ENCODE measurements at regions not wholly inside any gene's neighbourhood (a gene's known extent, or its start where the extent isn't known, plus 50 kb on each side); places are given as distances from the start of the nearest gene placed in this dataset.
A peak's percentile ranks its signal among the peaks of the same experiment; 100 is the strongest.

- no peak for DNase-seq (ENCODE audit: low read depth)
Observed at GRCh38 chr2:105621038-105621437, 123.7 kb upstream of the NCK2 start.

GRCh38 chr2:105618351-105618659, 126.4 kb upstream of the NCK2 start:
- DNase-seq (ENCODE audit: low read depth), result no peak

GRCh38 chr2:105617631-105618350, 126.9 kb upstream of the NCK2 start:
- DNase-seq (ENCODE audit: low read depth), result no peak

DNA sequence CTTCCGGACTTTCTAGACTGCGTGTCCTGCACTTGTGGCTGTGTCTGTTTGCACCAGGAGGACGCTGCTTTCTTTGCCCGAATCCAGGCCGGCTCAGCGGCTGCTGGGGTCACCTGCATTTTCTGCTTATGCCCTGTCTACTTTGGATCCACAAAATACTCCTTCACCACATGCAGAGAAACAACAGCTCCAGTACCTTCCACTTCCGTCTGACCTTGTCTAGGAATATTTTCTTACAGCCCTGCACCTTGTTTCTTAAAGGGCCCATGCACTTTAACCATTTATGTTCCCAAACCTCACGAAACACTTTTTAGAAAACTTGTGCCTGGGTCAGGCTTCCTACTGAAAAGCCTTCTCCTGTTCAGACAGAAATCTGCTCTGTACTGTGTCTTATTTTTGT, 129.4 kb upstream of the NCK2 start:
- DNase-seq (ENCODE audit: low read depth), result no peak

DNA sequence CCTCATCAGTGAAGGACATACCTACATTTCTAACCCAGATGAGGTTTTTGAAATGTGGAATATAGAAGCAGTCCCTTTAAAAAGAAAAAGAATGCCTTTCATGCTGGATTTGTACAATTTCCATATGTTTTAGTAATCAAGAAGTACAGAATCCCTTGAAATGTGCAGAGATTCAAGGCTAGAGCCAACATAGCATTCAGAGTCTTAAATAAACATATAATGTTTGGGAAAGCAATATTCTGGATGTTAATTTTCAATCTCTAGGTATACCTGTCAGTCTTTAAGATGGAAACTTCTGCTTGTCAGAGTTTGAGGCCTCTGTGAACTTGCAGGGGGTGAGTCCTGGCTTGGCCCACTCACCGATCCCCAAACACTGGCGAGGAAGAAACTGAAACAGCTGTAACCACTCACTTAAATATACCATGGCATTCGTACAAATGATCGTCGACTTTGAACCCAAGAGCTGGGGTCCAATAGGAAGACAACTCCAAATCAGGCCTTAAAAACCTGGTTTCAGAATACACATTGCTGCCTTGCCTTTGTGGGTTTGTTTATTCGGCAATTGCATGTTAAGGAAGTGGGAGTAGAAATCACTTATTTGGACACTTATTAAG, 132.8 kb upstream of the NCK2 start:
- no peak for DNase-seq (ENCODE audit: low read depth)

- no peak for DNase-seq (ENCODE audit: low read depth)
Observed at GRCh38 chr2:105611333-105611637, 133.4 kb upstream of the NCK2 start.

DNA sequence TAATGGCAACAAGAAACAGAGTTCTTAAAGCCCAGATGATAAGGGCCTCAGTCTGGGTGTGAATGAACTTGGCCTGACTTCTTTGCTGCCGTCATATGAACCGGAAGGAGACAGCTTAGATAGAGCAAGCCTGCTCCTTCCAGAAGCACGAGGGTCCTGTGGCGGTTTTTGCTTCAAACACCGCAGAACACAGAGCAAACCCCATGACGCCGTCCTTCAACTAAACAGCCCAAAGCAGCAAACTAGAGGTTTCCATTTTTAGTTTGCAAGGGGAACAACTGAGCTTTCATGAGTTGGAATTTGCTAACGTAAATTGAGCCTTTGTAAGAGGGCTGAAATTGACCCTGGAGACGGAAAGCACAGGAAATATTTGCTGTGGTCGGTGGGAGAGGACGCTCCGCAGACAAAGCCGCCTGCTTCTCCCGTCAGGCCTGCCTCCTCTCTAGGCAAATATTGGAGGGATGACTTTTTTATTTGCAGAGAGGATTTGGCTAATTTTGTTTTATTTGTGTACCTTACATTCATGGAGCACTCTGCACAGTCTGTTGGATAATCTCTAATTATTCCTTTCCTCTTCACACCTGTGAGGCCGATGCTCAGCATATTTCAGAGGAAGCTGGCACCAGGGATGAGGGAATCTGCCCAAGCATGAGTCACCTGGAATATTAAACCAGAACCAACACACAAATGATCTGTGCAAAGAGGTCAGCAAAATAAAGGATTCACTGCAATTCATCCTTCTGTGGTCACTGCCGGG, 134.0 kb upstream of the NCK2 start:
- DNase-seq (ENCODE audit: low read depth), result no peak

GRCh38 chr2:105609746-105610402, 134.8 kb upstream of the NCK2 start:
- no peak for DNase-seq (ENCODE audit: low read depth)

DNA sequence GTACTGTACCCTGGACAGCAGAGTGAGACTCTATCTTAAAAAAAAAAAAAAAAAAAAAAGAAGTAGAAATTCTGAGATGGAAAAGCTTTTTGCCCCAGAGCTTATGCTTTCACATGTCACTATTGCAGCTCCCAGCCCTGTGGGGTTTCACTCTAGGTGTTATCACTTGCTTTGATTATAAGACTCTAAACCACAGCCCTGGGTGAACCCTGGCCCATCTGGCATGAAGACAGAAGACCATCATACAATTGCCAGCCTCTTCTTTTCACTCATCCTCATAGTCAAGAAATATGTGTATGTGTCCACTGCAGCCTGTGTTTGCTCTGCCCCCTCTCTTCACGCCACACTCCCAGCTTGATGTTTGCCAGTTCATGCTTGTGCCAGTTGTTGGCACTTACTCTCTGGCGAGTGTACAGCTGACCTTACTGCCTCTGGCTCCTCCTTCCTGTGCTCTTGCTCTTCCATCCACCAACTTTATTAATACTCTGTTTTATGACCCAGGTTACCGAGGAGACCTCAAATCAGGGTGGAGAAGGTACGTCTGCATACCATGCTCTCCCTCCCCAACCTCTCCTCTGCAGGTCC, 136.7 kb upstream of the NCK2 start:
- DNase-seq (ENCODE audit: low read depth), result no peak

- no peak for DNase-seq (ENCODE audit: low read depth)
Observed at GRCh38 chr2:105606081-105606480, 138.6 kb upstream of the NCK2 start.

- peak; percentile 81 for DNase-seq (ENCODE audit: low read depth)
Observed at GRCh38 chr2:105604938-105605337, 139.8 kb upstream of the NCK2 start.

- peak; percentile 91 for DNase-seq (ENCODE audit: low read depth)
Observed at GRCh38 chr2:105600949-105601794, 143.5 kb upstream of the NCK2 start.

GRCh38 chr2:105600602-105600948, 144.1 kb upstream of the NCK2 start:
- no peak for DNase-seq (ENCODE audit: low read depth)

GRCh38 chr2:105600037-105600442, 144.7 kb upstream of the NCK2 start:
- DNase-seq (ENCODE audit: low read depth), result no peak

DNA sequence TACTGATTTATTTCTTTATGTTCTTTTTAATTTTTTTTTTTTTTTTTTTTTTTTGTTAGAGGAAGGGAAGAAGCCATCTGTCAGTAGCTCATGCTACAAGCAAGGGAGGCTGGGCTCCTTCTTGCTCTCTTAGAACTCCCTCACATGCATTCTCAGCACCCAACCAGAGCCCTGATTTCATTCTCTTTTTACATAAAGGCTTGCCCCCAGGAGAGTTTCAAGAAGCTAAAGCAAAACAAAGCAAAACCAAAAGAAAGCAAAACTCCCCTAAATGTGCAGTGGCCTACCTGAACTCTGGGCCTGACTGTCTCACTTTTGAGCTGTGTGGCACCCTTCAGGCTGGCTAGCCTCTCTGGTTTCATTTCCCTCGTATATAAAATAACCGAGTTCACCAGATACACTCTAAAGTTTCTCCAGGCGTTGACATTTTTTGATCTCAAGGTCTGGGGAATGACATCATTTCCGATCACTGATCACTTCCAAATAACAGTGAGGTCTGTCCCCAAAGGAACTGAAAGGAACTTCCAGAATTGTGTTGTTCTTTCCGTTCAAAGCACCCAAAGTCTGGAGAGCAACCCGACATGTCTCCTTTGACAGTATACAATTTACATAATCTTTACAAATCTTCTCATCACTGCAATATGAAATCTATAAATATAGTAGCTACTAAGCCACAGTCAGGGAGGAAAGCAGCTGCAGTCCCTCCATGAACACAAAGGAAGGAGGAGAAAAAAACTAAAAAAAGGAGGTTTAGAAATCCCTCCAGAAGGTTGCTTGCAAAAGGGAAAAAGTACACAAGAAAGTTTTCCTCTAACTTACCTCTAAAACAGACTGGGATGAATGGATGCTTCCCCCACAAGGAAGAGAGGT, 145.6 kb upstream of the NCK2 start:
- no peak for DNase-seq (ENCODE audit: low read depth)

DNA sequence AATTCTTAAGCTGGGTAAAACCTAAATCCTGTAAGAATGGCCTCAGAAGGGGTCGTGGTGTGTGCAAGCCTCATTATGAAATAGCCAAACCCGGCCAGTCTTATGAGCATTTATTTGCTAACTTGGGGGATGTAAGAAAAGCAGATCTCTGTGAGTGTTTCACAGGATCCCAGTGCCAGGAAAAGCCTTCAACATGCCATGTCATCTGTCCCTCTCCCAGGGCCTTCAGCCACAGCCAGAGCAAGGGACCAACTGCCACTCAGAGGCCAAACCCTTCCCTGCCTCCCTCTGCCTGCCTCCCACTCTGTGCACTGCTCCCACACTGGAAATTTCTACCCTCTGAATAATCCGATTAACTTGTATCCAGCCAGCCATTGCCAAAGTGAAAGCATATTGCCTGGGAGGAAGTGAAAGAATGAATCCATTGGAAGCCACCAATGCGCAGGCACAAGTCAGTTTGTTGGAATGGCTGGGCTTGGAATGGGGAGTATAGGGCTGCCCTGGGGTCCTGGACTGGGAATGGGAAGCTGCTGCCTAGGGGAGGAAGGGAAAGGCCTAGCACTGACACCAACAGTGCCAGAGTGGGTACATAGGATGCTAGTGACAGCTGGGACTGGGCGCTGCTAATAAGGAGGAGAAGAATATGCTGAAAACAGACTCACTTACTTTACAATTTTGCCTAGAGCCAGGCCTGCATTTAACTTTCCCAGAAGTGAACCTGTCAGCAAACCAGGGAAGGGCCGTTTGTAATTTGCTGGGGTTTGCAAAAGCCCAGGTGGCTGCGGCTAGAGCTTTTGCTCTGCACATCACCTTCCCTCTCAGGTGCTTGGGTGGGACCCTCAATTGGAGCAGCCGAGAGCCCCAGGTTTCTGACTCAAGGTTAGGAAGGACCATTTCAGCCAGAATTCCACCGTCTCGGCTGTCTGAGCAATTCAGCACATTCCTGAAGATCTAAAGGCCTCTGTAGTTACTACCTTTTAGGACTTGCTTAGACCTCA, 146.6 kb upstream of the NCK2 start:
- DNase-seq (ENCODE audit: low read depth), result no peak

- no peak for DNase-seq (ENCODE audit: low read depth)
Observed at GRCh38 chr2:105597011-105597805, 147.5 kb upstream of the NCK2 start.

DNA sequence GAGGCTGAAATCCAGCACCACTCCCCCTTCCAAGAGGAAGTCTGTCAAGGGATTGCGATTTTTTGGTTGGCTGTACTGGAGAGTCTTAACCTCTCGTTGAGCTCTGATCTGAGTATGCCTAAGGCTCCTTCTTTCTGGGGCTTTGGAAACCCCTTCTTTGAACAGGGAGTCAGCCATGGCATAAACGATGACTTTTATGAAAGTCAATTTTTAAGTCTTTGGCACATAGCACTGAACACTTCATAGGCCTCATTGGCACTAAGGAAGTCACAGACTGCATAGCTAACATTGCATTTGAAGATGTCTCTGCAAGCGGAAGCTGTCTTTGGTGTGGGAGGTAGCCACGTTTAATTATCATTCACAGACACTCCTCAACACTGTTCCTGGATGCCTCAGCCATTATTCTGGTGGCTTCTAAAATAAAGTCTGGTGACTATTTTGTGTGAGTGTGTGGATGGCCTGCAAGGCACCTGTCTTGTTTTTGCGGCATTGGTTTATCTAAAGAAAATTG, 148.2 kb upstream of the NCK2 start:
- no peak for DNase-seq (ENCODE audit: low read depth)

DNA sequence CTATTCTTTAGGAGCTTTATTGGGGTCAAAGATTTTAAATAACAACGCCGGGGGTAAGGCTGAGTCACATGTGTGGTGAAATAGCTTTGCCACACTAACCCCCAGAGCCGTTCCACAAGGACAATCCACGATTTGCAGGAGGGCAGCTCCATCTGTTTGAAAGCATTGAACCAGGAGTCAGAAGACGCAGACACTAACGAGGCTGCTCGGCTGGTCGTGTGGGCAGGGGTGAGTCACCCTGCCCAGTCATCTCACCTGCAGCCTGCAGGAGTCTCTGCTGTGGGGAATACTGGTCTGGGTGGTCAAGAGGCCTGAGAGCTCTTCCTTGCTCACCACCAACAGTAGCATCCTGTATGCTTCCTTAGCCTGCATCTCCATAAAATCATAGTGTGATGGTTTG, 149.2 kb upstream of the NCK2 start:
- peak; percentile 24 for DNase-seq (ENCODE audit: low read depth)
